NT2/D1 (cell line): ENCODE measurements at regions not wholly inside any gene's neighbourhood (a gene's known extent, or its start where the extent isn't known, plus 50 kb on each side); places are given as distances from the start of the nearest gene placed in this dataset.
"Not testable (repeated sequence)": the region's sequence is repeated elsewhere in the genome, so short reads cannot be mapped to it uniquely, and the experiment has no call there.

Source experiments
- DNase-seq: peaks from one replicate; pipeline ENCODE4 v3.0.0-alpha.2; 2011; ENCODE audit warnings: low read depth, low spot score
- H3K27me3 ChIP-seq: 2 replicates; pipeline ENCODE4 v1.6.0; 2011; ENCODE audit warnings: mild to moderate bottlenecking; ENCODE audit not compliant: insufficient read length, insufficient read depth
- H3K36me3 ChIP-seq: 2 replicates; pipeline ENCODE4 v1.6.1; 2011; ENCODE audit warnings: mild to moderate bottlenecking, low read length, mixed read lengths; ENCODE audit not compliant: insufficient read depth, insufficient read length
- H3K4me1 ChIP-seq: 2 replicates; pipeline ENCODE4 v1.5.1; 2011; ENCODE audit not compliant: insufficient read depth, insufficient read length
- H3K4me3 ChIP-seq: 2 replicates; pipeline ENCODE4 v1.5.1; 2011; ENCODE audit warnings: low read depth; ENCODE audit not compliant: insufficient read length
- H3K9ac ChIP-seq: 2 replicates; pipeline ENCODE4 v1.6.0; 2011; ENCODE audit warnings: low read depth; ENCODE audit not compliant: insufficient read length
- H3K9me3 ChIP-seq: 2 replicates; pipeline ENCODE4 v1.5.1; 2011; ENCODE audit warnings: mild to moderate bottlenecking, low read length; ENCODE audit not compliant: insufficient read depth
- SUZ12 ChIP-seq: IDR thresholded peaks from 2 replicates; pipeline ENCODE4 v1.6.1; 2011; ENCODE audit not compliant: insufficient read length, insufficient read depth; ENCODE audit errors: extremely low read depth
- YY1 ChIP-seq: IDR thresholded peaks from 2 replicates; pipeline ENCODE4 v1.6.1; 2011; ENCODE audit not compliant: insufficient read length, insufficient read depth
- ZNF274 ChIP-seq: IDR thresholded peaks from 2 replicates; pipeline ENCODE4 v1.6.1; 2011; ENCODE audit warnings: mild to moderate bottlenecking, low read depth, low read length

DNA sequence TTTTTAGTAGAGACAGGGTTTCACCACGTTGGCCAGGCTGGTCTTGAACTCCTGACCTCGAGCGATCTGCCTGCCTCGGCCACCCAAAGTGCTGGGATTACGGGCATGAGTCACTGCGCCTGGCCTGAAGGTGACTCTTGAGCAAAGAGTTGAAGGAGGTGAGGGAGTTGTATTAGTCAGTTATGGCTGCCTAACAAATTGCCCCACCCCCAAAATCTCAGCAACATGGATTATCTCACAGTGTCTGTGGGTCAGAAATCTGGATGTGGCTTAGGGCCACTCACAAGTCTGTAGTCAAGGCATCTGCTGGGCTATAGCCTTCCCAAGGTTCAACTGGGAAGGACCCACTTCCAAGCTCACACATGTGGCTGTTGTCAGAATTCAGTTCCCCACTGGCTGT is 52.8 kb upstream of the ADGRE5 start:
- H3K4me1 ChIP-seq, result peaks cover 4% of the 10 kb centered on the region
- H3K36me3 ChIP-seq, result no peaks in the 10 kb centered on the region
- DNase-seq, result no peak
- H3K9me3 ChIP-seq, result no peaks in the 10 kb centered on the region; the same call in 1 of the 2 replicates
- no peaks in the 10 kb centered on the region for H3K27me3 ChIP-seq
- TF ChIP-seq ZNF274, result no peak
- TF ChIP-seq YY1, result no peak
- no peak overlapping the region for H3K4me3 ChIP-seq
- no peak overlapping the region for H3K9ac ChIP-seq

DNA sequence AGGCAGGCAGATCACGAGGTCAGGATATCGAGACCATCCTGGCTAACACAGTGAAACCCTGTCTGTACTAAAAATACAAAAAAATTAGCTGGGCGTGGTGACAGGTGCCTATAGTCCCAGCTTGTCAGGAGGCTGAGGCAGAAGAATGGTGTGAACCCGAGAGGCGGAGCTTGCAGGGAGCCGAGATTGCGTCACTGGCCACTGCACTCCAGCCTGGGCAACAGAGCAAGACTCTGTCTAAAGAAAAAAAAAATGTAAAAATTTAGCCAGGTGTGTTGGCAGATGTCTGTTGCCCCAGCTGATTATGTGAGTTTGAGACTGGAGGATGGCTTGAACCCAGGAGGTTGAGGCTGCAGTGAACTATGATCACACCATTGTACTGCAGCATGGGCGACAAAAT is 54.2 kb upstream of the ADGRE5 start:
- not testable (repeated sequence) for H3K27me3 ChIP-seq, H3K9me3 ChIP-seq, H3K4me3 ChIP-seq

DNA sequence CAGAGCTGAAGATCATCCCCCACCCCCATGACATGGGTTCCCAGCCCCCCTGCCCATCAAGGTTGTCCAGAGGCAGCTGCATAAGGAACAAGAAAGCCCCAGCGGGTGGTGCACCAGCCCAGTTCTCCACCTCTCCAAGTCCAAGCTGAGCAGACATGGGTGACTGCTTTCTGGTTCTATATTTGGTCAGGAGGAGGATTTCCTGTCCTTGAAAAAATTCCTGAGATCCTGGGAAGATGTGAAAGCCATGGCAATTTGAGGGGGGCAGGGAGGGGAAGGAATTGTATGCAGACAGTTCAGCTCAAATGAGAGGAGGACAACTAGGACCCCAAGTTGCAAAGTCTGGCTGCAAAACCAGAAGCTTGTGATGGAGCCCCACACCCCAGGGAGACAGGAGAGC is 55.4 kb upstream of the ADGRE5 start:
- no peaks in the 10 kb centered on the region for H3K36me3 ChIP-seq
- peak; percentile 13 for DNase-seq

More for the DNA sequence above, 54.2 kb upstream of the ADGRE5 start:
- not testable (repeated sequence) for H3K36me3 ChIP-seq, DNase-seq, H3K4me1 ChIP-seq, H3K9ac ChIP-seq

DNA sequence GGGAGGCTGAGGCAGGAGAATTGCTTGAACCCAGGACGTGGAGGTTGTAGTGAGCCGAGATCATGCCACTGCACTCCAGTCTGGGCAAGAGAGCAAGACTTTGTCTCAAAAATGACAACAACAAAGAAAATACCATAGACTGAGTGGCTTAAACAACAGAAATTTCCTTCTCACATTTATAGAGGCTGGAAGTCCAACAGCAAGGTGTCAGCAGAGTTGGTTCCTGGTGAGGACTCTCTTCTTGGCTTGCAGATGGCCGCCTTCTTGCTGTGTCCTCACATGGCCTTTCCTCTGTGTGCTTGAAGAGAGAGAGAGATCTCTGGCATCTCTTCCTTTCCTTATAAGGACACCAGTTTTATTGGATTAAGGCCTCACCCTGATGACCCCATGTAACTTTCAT is 56.1 kb upstream of the ADGRE5 start:
- Histone ChIP-seq H3K36me3 (no peaks in the 10 kb centered on the region), H3K4me1 (peaks cover 4% of the 10 kb centered on the region), H3K27me3 (no peaks in the 10 kb centered on the region), H3K4me3 (no peak overlapping the region), H3K9ac (no peak overlapping the region), H3K9me3 (no peaks in the 10 kb centered on the region; the same call in 1 of the 2 replicates)
- DNase-seq, result no peak
- TF ChIP-seq ZNF274, result no peak
- TF ChIP-seq SUZ12, result no peak
- TF ChIP-seq YY1, result no peak

More for the DNA sequence above, 55.4 kb upstream of the ADGRE5 start:
- no peak for TF ChIP-seq SUZ12
- no peak for TF ChIP-seq YY1
- TF ChIP-seq ZNF274, result no peak
- H3K4me1 ChIP-seq, result peaks cover 4% of the 10 kb centered on the region
- H3K9me3 ChIP-seq, result no peaks in the 10 kb centered on the region; the same call in 1 of the 2 replicates
- H3K27me3 ChIP-seq, result no peaks in the 10 kb centered on the region
- no peak overlapping the region for H3K9ac ChIP-seq
- no peak overlapping the region for H3K4me3 ChIP-seq

DNA sequence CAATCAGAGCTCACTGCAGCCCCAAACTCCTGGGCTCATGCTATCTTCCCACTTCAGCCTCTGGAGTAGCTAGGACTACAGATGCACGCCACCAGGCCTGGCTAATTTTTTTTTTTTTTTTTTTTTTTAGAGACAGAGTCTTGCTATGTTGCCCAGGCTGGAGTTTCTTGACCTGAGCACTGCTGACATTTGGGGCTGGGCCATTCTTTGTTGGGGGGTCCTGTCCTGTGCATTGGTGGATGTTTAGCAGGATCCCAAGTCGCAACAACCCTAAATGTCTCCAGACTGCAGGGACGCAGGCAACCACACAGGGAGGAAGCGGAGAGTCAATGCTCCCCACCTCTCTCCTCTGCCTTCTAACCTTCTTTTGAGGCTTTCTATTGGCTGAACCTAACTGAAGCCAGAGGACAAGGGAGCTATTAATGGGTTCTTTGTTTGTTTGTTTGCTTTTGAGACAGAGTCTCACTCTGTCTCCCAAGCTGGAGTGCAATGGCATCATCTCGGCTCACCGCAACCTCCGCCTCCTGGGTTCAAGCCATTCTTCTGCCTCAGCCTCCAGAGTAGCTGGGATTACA is 58.3 kb upstream of the ADGRE5 start:
- Histone ChIP-seq H3K9me3 (no peaks in the 10 kb centered on the region), H3K27me3 (no peaks in the 10 kb centered on the region)
- DNase-seq, result no peak

DNA sequence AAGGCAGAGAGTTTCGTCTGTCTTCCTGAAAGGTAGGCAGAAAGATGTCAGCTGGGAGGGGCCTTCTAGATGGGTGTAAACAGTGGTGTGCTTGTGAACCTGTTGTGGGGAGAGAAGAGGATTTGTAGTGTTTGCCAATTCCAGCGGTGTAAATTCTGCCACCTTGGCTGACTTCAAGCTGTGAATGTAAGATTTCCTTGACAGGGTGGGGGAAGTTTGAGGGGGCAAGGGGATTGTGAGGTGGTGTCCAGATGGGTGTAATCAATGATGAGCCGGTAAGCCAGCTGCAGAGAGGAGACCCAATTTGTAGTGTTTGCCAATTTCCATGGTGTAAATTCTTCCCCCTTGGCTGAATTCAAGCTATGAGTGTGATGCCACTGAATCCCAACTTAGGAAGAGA is 61.0 kb upstream of the ADGRE5 start:
- H3K9ac ChIP-seq, result no peak overlapping the region
- DNase-seq, result no peak
- peaks cover 4% of the 10 kb centered on the region for H3K4me1 ChIP-seq
- no peaks in the 10 kb centered on the region for H3K36me3 ChIP-seq
- H3K9me3 ChIP-seq, result no peaks in the 10 kb centered on the region
- H3K27me3 ChIP-seq, result no peaks in the 10 kb centered on the region
- H3K4me3 ChIP-seq, result no peak overlapping the region
- TF ChIP-seq SUZ12, result no peak
- TF ChIP-seq ZNF274, result no peak
- no peak for TF ChIP-seq YY1

More for the DNA sequence above, 58.3 kb upstream of the ADGRE5 start:
- Histone ChIP-seq H3K4me3 (no peak overlapping the region), H3K9ac (no peak overlapping the region), H3K36me3 (no peaks in the 10 kb centered on the region), H3K4me1 (peaks cover 4% of the 10 kb centered on the region)
- TF ChIP-seq SUZ12, result no peak
- TF ChIP-seq ZNF274, result no peak
- TF ChIP-seq YY1, result no peak

DNA sequence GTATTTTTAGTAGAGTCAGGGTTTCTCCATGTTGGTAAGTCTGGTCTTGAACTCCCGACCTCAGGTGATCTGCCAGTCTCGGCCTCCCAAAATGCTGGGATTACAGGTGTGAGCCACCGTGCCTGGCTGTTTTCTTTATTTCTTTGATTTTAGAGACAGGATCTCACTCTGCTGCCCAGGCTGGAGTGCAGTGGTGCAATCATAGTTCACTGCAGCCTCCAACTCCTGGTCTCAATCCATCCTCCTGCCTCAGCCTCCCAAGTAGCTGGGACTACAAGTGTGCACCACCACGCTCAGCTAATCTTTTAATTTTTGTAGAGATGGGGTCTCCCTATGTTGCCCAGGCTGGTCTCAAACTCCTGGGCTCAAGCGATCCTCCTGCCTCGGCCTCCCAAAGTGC is 61.5 kb upstream of the ADGRE5 start:
- H3K36me3 ChIP-seq, H3K4me3 ChIP-seq, H3K9me3 ChIP-seq, DNase-seq, H3K27me3 ChIP-seq, H3K4me1 ChIP-seq, H3K9ac ChIP-seq: not testable (repeated sequence)

DNA sequence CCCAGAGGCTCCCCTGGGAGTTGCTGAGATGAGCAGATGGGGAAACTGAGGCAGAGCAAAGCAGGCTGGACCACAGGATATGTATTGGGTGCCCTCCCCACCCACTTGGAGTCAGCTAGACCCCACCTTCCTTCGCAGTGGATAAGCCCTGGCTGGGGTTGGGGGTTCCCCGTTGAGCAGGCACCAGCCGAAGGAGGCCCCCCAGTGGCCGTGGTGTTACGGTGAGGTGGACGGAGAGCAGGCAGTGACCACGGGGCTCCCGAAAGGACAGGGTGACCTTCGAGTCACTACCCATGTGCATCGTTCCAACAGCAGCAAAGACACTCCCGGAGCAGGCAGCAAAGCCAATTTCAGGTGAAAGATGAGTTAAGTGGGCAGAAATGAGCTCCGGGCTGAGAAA is 62.4 kb upstream of the ADGRE5 start:
- TF ChIP-seq YY1 (no peak), ZNF274 (no peak), SUZ12 (no peak)
- no peak overlapping the region for H3K4me3 ChIP-seq
- peak overlapping the region; percentile 6 for H3K9ac ChIP-seq
- peaks cover 6% of the 10 kb centered on the region for H3K4me1 ChIP-seq
- no peaks in the 10 kb centered on the region for H3K9me3 ChIP-seq
- DNase-seq, result peak; percentile 16
- no peaks in the 10 kb centered on the region for H3K27me3 ChIP-seq
- no peaks in the 10 kb centered on the region for H3K36me3 ChIP-seq
